ENCODE measurements at regions not wholly inside any gene's neighbourhood (a gene's known extent, or its start where the extent isn't known, plus 50 kb on each side); places are given as distances from the start of the nearest gene placed in this dataset.

DNA sequence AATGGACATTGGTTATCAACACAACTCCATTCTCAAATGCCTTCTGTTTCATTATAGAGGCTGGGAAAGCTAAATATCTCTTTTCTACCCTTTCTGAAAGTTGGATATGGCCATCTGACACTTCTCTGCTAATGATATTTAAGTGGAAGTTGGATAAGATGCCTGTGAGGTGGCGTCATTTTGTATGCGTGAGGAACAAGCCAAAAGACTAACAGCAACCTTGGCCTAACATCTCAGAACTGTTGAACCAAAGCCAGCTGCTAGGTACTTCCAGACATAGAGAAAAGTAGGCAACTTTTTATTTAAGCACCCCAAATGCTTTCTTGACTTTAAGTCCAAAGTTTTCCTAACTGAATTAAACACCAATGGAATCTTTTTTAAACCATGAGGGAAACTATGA, 708.4 kb downstream of the CD109 start:
- TF ChIP-seq, protein P1, sequence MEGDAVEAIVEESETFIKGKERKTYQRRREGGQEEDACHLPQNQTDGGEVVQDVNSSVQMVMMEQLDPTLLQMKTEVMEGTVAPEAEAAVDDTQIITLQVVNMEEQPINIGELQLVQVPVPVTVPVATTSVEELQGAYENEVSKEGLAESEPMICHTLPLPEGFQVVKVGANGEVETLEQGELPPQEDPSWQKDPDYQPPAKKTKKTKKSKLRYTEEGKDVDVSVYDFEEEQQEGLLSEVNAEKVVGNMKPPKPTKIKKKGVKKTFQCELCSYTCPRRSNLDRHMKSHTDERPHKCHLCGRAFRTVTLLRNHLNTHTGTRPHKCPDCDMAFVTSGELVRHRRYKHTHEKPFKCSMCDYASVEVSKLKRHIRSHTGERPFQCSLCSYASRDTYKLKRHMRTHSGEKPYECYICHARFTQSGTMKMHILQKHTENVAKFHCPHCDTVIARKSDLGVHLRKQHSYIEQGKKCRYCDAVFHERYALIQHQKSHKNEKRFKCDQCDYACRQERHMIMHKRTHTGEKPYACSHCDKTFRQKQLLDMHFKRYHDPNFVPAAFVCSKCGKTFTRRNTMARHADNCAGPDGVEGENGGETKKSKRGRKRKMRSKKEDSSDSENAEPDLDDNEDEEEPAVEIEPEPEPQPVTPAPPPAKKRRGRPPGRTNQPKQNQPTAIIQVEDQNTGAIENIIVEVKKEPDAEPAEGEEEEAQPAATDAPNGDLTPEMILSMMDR (IDR thresholded peaks at IDR 0.05), result no peak
- TF ChIP-seq EZH2 (IDR thresholded peaks at IDR 0.05; ENCODE audit: borderline replicate concordance, insufficient read depth, low read depth, low read length, poor library complexity, severe bottlenecking), result no peak
